CD14-positive monocyte (primary cell): ENCODE measurements at regions not wholly inside any gene's neighbourhood (a gene's known extent, or its start where the extent isn't known, plus 50 kb on each side); places are given as distances from the start of the nearest gene placed in this dataset.
"Not testable (repeated sequence)": the region's sequence is repeated elsewhere in the genome, so short reads cannot be mapped to it uniquely, and the experiment has no call there.

Source experiments
- DNase-seq, 3 donors: peaks; one replicate each; pipeline ENCODE4 v3.0.0-alpha.2; 2011 to 2022
- H2AFZ ChIP-seq: 2 replicates; pipeline ENCODE4 v1.6.0; 2012; ENCODE audit warnings: mild to moderate bottlenecking, low read depth, low read length, inconsistent platforms; ENCODE audit not compliant: insufficient read depth, poor library complexity, severe bottlenecking
- H3K27ac ChIP-seq, 2 donors: 1 replicate in 1 of 2; 2 replicates in 1 of 2; pipeline ENCODE4 v1.5.1; 2012 to 2013; ENCODE audit warnings: low read length in 2 of 2, control low read depth in 1 of 2, inconsistent platforms in 1 of 2, low read depth in 1 of 2, mild to moderate bottlenecking in 1 of 2
- H3K27me3 ChIP-seq, 2 donors: one replicate each; pipeline versions ENCODE4 v1.6.0 to v1.6.1; 2011 to 2013; ENCODE audit warnings: low read length in 2 of 2; ENCODE audit not compliant: control insufficient read depth in 2 of 2, insufficient read depth in 2 of 2
- H3K36me3 ChIP-seq, 2 donors: replicated peaks in 1 of 2; 1 replicate in 1 of 2; 2 replicates in 1 of 2; pipeline versions ENCODE4 v1.5.1 to v1.6.1; 2012 to 2013; ENCODE audit warnings: low read length in 2 of 2, control low read depth in 1 of 2, inconsistent platforms in 1 of 2, mild to moderate bottlenecking in 1 of 2; ENCODE audit not compliant: insufficient read depth in 2 of 2, control insufficient read depth in 1 of 2
- H3K4me1 ChIP-seq, 2 donors: 1 replicate in 1 of 2; 2 replicates in 1 of 2; pipeline versions ENCODE4 v1.5.1 to v1.6.1; 2012 to 2013; ENCODE audit warnings: low read length in 2 of 2, control low read depth in 1 of 2, inconsistent platforms in 1 of 2, mild to moderate bottlenecking in 1 of 2, moderate library complexity in 1 of 2; ENCODE audit not compliant: insufficient read depth in 2 of 2, control insufficient read depth in 1 of 2
- H3K4me2 ChIP-seq: replicated peaks from 2 replicates; pipeline ENCODE3; 2012; ENCODE audit warnings: low read length, moderate library complexity, mild to moderate bottlenecking; ENCODE audit not compliant: poor library complexity, severe bottlenecking; ENCODE audit errors: extremely low read depth
- H3K4me3 ChIP-seq, 3 experiments: fragments of 200-600 bp in 1 of 3; sonication (generic) in 1 of 3; replicated peaks in 1 of 3; 1 replicate in 2 of 3; 2 replicates in 1 of 3; pipeline ENCODE4 v1.5.1; 2011 to 2013; ENCODE audit warnings: low read length in 3 of 3, mild to moderate bottlenecking in 3 of 3, control low read depth in 2 of 3, low read depth in 2 of 3, inconsistent platforms in 1 of 3, moderate library complexity in 1 of 3
- H3K79me2 ChIP-seq: 2 replicates; pipeline ENCODE4 v1.6.0; 2012; ENCODE audit warnings: mild to moderate bottlenecking, control low read depth, inconsistent platforms, low read length, moderate library complexity; ENCODE audit not compliant: insufficient read depth
- H3K9ac ChIP-seq: 2 replicates; pipeline ENCODE4 v1.6.0; 2017; ENCODE audit warnings: low read length, mild to moderate bottlenecking; ENCODE audit not compliant: insufficient read depth, poor library complexity, severe bottlenecking
- H3K9me3 ChIP-seq, 2 donors: replicated peaks in 1 of 2; 1 replicate in 1 of 2; 2 replicates in 1 of 2; pipeline versions ENCODE4 v1.5.1 to v1.6.1; 2012 to 2013; ENCODE audit warnings: low read length in 2 of 2, control low read depth in 1 of 2; ENCODE audit not compliant: control insufficient read depth in 1 of 2, insufficient read depth in 1 of 2
- H4K20me1 ChIP-seq: 2 replicates; pipeline ENCODE4 v1.6.0; 2012; ENCODE audit warnings: mild to moderate bottlenecking, low read length, control low read depth, moderate library complexity; ENCODE audit not compliant: insufficient read depth
- H3K27ac Mint-ChIP-seq, 7 donors: one replicate each; pipeline ENCODE4 v1.8.0; 2020; ENCODE audit warnings: mild to moderate bottlenecking in 7 of 7, mixed read lengths in 7 of 7, moderate library complexity in 6 of 7, inconsistent platforms in 2 of 7
- H3K27me3 Mint-ChIP-seq, 3 donors: one replicate each; pipeline ENCODE4 v1.8.0; 2021 to 2022; ENCODE audit warnings: low read depth in 3 of 3, mild to moderate bottlenecking in 3 of 3, mixed read lengths in 3 of 3, moderate library complexity in 3 of 3, inconsistent platforms in 1 of 3
- H3K36me3 Mint-ChIP-seq, 2 donors: one replicate each; pipeline ENCODE4 v1.8.0; 2020; ENCODE audit warnings: mixed read lengths in 2 of 2, inconsistent platforms in 1 of 2, mild to moderate bottlenecking in 1 of 2
- H3K4me1 Mint-ChIP-seq: one replicate; pipeline ENCODE4 v1.8.0; 2020; ENCODE audit warnings: mild to moderate bottlenecking, mixed read lengths
- H3K4me3 Mint-ChIP-seq, 2 donors: one replicate each; pipeline ENCODE4 v1.8.0; 2020; ENCODE audit warnings: mild to moderate bottlenecking in 2 of 2, mixed read lengths in 2 of 2, moderate library complexity in 1 of 2
- H3K9me3 Mint-ChIP-seq, 7 donors: one replicate each; pipeline ENCODE4 v1.8.0; 2020 to 2022; ENCODE audit warnings: mixed read lengths in 7 of 7, mild to moderate bottlenecking in 6 of 7, moderate library complexity in 6 of 7, inconsistent platforms in 2 of 7
- WGBS: methylation state at CpG from one replicate; pipeline ENCODE4 v1.1.5; 2013; ENCODE audit warnings: missing lambda C conversion rate; ENCODE audit not compliant: insufficient coverage; 5-methylcytosine and 5-hydroxymethylcytosine counted together
- intact Hi-C, 2 donors: fragments of 100-400 bp; cut with micrococcal nuclease; formaldehyde crosslinking; loops; one replicate each; pipeline versions ENCODE4 v1.15.0 to v1.15.1; 2023
- TF ChIP-seq, protein P1 (sequence below): fragments of 200-600 bp; IDR thresholded peaks from one replicate; pipeline ENCODE4 v1.8.0; 2022; ENCODE audit warnings: antibody characterized with exemption, mild to moderate bottlenecking

DNA sequence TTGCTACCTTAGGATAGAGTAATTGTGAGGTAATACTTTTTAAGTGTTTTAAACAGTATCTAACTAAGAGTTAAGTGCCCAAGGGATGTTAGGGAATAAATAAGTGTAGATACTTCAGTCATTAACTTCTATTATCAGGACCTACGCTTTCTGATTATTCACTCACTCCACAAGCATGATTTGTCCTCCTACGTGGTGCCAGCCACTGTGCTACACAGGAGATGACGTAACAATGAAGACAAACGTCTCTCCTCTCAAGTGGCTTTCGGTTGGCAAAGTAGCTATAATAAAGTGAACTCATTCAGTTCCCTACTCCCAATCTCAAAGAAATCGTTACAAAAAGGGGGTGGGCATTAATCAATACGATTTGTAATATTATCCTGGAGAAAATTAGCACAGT is 100.9 kb upstream of the SETBP1 start:
- WGBS = no CpG with 5 or more reads among the region's 7 CpGs
- no peaks in the 10 kb centered on the region for H3K36me3 Mint-ChIP-seq
- H4K20me1 ChIP-seq = no peaks in the 10 kb centered on the region
- no peaks in the 10 kb centered on the region for H3K27me3 ChIP-seq
- no peak overlapping the region for H3K4me3 Mint-ChIP-seq
- H3K9me3 ChIP-seq = no peaks in the 10 kb centered on the region
- H3K9ac ChIP-seq = no peak overlapping the region
- H3K4me1 Mint-ChIP-seq = peaks cover 19% of the 10 kb centered on the region
- peaks cover 1 to 6% (median 4%) of the 10 kb centered on the region in 3 donors for H3K27me3 Mint-ChIP-seq
- H2AFZ ChIP-seq = no peak overlapping the region
- TF ChIP-seq, protein P1, sequence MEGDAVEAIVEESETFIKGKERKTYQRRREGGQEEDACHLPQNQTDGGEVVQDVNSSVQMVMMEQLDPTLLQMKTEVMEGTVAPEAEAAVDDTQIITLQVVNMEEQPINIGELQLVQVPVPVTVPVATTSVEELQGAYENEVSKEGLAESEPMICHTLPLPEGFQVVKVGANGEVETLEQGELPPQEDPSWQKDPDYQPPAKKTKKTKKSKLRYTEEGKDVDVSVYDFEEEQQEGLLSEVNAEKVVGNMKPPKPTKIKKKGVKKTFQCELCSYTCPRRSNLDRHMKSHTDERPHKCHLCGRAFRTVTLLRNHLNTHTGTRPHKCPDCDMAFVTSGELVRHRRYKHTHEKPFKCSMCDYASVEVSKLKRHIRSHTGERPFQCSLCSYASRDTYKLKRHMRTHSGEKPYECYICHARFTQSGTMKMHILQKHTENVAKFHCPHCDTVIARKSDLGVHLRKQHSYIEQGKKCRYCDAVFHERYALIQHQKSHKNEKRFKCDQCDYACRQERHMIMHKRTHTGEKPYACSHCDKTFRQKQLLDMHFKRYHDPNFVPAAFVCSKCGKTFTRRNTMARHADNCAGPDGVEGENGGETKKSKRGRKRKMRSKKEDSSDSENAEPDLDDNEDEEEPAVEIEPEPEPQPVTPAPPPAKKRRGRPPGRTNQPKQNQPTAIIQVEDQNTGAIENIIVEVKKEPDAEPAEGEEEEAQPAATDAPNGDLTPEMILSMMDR = no peak
- no peaks in the 10 kb centered on the region for H3K79me2 ChIP-seq
- intact Hi-C loops = no loop called here
- no peak overlapping the region for H3K4me2 ChIP-seq
- no peak overlapping the region for H3K4me3 ChIP-seq
- H3K4me1 ChIP-seq = peaks cover 8 to 14% of the 10 kb centered on the region in 2 donors
- no peaks in the 10 kb centered on the region for H3K36me3 ChIP-seq
- no peak overlapping the region for H3K27ac ChIP-seq
- DNase-seq = no peak
- H3K27ac Mint-ChIP-seq = no peak overlapping the region
- peaks cover 0 to 12% (median 3%) of the 10 kb centered on the region in 7 donors for H3K9me3 Mint-ChIP-seq

DNA sequence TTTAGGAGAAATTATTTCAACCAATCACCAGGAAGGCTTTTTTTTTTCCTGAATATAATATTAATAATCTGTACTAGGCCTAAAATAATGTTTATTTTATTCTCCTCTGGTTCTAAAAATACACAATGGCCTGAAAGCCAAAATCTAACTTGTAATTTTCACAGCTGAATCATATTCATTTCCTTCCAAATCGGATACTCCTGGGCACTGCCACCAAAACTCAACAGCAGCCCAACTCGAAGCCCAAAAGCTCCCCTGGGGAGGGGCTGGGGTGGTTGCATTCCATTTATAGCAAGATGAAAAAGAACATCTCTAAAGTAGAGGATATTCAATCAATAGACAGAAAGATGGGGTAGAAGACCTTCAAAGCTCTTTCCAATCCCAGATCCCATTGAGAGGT is 100.5 kb upstream of the SETBP1 start:
- no peak overlapping the region for H3K27ac Mint-ChIP-seq
- no peaks in the 10 kb centered on the region for H3K79me2 ChIP-seq
- H3K9me3 Mint-ChIP-seq = peaks cover 0 to 12% (median 3%) of the 10 kb centered on the region in 7 donors
- H3K27me3 ChIP-seq = no peaks in the 10 kb centered on the region
- peaks cover 8 to 14% of the 10 kb centered on the region in 2 donors for H3K4me1 ChIP-seq
- no peaks in the 10 kb centered on the region for H3K9me3 ChIP-seq
- H3K27ac ChIP-seq = no peak overlapping the region
- no peaks in the 10 kb centered on the region for H3K36me3 ChIP-seq
- intact Hi-C loops = no loop called here
- H3K4me2 ChIP-seq = no peak overlapping the region
- H2AFZ ChIP-seq = no peak overlapping the region
- no peaks in the 10 kb centered on the region for H3K36me3 Mint-ChIP-seq
- WGBS = no CpG with 5 or more reads among the region's 2 CpGs
- DNase-seq = no peak
- peaks cover 19% of the 10 kb centered on the region for H3K4me1 Mint-ChIP-seq
- peaks cover 1 to 6% (median 4%) of the 10 kb centered on the region in 3 donors for H3K27me3 Mint-ChIP-seq
- no peak overlapping the region for H3K4me3 Mint-ChIP-seq
- no peak overlapping the region for H3K4me3 ChIP-seq
- TF ChIP-seq, protein P1 = no peak
- H3K9ac ChIP-seq = no peak overlapping the region
- no peaks in the 10 kb centered on the region for H4K20me1 ChIP-seq

DNA sequence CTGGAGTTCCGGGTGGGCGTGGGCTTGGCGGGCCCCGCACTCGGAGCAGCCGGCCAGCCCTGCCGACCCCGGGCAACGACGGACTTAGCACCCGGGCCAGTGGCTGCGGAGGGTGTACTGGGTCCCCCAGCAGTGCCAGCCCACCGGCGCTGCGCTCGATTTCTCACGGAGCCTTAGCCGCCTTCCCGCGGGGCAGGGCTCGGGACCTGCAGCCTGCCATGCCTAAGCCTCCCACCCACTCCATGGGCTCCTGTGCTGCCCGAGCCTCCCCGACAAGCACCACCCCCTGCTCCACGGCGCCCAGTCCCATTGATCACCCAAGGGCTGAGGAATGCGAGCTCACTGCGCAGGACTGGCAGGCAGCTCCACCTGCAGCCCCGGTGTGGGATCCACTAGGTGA is 99.9 kb upstream of the SETBP1 start:
- H3K4me1 ChIP-seq = peaks cover 8 to 11% of the 10 kb centered on the region in 2 donors
- H3K9ac ChIP-seq, H3K4me2 ChIP-seq, H3K4me3 ChIP-seq, H3K79me2 ChIP-seq, H3K36me3 ChIP-seq, H4K20me1 ChIP-seq, H3K4me3 Mint-ChIP-seq, H2AFZ ChIP-seq, H3K27me3 Mint-ChIP-seq, H3K27me3 ChIP-seq, H3K9me3 ChIP-seq, H3K27ac ChIP-seq, H3K36me3 Mint-ChIP-seq, intact Hi-C loops, H3K27ac Mint-ChIP-seq, DNase-seq: not testable (repeated sequence)
- WGBS = 96% methylated on average over 15 of the region's 28 CpGs
- H3K9me3 Mint-ChIP-seq = peaks cover 0 to 12% (median 3%) of the 10 kb centered on the region in 7 donors
- H3K4me1 Mint-ChIP-seq = peaks cover 15% of the 10 kb centered on the region
